Stimulated activated CD8-positive, alpha-beta memory T cell treated with anti-CD3 and anti-CD28 coated beads, Interleukin-12 subunit alpha, Interleukin-12 subunit beta, amount 100 ng/mL, for 24 hours (primary cell): ENCODE measurements at regions not wholly inside any gene's neighbourhood (a gene's known extent, or its start where the extent isn't known, plus 50 kb on each side); places are given as distances from the start of the nearest gene placed in this dataset.
"Not testable (repeated sequence)": the region's sequence is repeated elsewhere in the genome, so short reads cannot be mapped to it uniquely, and the experiment has no call there.

Experiments
- DNase-seq: peaks from one replicate; pipeline ENCODE4 v3.0.0-alpha.2; 2020; ENCODE audit errors: extremely low read depth

DNA sequence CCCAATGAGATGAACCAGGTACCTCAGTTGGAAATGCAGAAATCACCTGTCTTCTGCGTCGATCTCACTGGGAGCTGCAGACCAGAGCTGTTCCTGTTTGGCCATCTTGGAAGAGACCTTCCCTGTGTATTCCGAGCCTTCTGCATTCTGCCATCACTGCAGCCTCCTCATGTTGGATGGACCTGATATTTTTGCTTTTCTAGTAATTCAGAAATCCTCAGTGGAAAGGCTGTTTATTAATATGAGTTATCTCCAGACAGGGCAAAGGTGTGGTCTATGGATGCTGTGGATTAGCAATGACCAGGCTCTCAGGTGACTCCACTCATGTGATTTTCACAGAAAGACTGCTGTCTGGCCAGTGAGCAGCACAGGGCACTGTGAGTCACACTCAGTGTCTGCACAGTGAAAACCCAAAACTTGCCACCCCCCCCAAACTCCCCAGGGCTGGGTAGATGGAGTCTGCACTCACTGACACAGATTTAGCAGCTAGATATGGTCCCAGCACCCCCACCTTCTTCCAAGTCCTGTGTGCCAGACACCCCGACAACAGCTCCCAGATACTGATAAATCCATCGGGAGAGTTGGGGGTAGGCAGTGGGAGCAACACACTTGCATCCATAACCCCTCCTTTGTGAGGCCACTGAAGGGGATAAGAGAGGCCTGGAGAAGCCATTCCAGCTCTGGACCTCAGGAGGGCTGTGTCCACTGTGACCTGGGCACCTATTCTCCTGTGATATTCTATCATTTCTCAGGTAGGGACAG lies 75.2 kb upstream of the TOP3B start:
- DNase-seq: no peak

DNA sequence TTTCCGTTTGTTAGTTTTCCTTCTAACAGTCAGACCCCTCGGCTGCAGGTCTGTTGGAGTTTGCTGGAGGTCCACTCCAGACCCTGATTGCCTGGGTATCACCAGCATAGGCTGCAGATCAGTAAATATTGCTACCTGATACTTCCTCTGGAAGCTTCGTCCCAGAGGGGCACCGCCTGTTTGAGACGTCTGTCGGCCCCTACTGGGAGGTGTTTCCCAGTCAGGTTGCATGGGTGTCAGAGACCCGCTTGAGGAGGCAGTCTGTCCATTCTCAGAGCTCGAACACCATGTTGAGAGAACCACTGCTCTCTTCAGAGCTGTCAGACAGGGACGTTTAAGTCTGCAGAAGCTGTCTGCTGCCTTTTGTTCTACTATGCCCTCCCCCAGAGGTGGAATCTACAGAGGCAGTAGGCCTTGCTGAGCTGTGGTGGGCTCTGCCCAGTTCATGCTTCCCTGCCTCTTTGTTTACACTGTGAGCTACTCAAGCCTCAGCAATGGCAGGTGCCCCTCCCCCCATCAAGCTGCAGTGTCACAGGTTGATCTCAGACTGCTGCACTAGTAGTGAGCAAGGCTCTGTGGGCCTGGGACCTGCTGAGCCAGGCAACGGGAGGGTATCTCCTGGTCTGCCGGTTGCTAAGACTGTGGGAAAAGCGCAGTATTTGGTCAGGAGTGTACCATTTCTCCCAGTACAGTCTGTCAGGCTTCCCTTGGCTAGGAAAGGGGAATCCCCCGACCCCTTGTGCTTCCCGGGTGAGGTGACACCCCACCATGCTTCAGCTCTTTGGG lies 74.4 kb upstream of the TOP3B start:
- DNase-seq: not testable (repeated sequence)

DNA sequence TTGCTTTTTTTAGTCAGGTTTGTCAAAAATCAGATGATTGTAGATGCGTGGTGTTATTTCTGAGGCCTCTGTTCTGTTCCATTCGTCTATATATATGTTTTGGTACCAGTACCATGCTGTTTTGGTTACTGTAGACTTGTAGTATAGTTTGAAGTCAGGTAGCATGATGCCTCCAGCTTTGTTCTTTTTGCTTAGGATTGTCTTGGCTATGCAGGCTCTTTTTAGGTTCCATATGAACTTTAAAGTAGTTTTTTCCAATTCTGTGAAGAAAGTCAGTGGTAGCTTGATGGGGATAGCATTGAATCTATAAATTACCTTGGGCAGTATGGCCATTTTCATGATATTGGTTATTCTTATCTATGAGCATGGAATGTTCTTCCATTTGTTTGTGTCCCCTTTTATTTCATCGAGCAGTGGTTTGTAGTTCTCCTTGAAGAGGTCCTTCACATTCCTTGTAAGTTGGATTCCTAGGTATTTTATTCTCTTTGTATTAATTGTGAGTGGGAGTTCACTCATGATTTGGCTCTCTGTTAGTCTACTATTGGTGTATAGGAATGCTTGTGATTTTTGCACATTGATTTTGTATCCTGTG lies 70.1 kb upstream of the TOP3B start:
- not testable (repeated sequence) for DNase-seq

DNA sequence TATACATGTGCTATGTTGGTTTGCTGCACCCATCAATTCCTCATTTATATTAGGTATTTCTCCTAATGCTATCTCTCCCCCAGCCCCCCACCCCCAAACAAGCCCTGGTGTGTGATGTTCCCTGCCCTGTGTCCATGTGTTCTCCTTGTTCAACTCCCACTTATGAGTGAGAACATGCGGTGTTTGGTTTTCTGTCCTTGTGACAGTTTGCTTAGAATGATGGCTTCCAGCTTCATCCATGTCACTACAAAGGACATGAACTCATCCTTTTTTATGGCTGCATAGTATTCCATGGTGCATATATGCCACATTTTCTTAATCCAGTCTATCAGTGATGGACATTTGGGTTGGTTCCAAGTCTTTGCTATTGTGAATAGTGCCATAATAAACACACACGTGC lies 68.4 kb upstream of the TOP3B start:
- not testable (repeated sequence) for DNase-seq

DNA sequence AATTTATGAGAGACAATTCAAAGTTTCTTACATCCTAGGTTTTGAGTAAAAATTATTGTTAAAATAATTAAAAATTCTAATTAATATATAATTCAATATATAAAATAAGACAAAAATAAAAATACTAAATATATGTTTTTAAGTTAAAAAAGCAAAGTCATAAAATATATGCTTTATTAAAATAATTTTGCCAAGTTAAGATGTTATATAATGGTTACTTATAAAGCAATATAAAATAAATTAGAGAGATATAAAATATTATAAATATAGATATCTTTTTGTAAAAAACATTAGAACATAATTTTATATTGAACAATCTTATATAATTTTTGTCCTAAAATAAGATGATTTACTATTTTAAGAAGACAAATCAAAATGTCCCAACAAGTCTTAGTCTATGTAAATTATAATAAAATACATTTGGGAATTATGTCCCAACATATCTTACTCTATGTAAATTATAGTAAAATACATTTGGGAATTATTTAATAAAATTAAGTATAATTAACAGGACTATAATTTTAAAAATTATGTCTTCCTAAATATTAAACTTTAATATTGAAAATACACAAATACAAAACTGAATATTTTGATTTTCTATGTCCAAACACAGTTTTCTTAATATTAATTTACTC lies 67.7 kb upstream of the TOP3B start:
- no peak for DNase-seq

DNA sequence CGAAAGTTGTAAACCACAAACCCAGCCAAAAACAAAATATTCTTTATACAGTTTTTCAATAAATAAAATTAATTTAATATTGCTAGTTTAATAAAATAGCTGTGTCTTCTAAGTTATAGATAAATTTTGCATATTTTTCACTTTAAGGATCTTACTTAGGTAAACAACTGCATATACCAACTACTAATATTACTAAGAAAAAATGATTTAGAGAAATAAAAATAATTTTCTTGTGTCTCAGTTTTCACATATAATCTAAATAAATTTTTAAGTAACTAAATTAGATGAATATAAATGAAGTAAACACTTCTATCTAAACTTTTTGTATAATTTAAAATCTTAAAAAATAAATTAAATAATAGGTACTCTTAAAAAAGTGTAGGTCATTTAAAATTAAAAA lies 67.1 kb upstream of the TOP3B start:
- no peak for DNase-seq

DNA sequence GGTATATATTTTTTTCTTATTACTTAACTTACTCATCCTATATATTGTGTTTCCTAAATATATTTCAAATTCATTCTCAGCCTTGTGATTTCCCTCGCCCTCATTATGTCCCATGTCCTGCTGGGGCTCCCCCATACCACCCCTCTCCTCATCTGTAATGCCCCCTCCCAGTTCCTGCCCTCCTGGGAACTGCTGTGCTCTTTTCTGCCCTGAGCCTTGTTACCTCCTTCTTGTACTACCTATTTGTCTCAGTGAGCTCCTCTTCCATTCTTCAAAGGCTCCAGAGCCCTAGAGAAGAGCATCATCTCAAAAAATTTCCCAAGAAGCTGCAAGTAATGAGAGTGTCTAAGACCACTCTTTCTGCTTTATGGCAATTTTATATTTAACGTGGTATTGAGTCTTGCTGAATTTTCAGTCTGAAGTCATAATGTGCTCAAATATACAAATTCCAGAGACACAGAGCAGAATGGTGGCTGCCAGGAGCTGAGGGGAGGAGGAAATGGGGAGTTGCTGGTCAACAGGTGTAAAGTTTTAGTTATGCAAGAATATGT lies 66.5 kb upstream of the TOP3B start:
- DNase-seq: no peak

DNA sequence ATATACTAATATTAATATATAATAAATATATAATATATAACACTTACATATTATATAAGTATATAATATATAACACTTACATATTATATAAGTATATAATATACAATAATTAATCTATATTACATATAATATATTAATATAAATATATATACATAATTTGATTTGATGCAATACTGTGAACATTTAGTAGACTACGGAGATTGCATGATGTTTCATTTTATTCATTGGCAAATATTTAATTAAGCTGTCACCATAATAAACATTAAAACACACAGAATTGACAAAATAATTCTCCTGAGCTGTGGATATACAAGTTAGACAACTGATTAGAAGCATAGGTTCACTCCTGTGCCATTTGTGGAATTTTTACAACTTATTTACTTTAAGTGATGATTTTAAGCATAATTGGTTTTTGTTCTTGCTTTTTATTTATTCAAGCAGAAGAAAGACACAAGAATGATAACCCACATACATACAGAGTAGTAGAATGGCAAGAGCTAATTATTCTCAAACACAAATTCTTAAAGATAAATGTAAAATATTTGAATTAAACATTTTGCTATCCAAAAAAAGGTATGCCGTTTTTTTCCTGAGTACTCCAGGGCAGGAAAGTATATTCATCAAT lies 65.8 kb upstream of the TOP3B start:
- DNase-seq: no peak

DNA sequence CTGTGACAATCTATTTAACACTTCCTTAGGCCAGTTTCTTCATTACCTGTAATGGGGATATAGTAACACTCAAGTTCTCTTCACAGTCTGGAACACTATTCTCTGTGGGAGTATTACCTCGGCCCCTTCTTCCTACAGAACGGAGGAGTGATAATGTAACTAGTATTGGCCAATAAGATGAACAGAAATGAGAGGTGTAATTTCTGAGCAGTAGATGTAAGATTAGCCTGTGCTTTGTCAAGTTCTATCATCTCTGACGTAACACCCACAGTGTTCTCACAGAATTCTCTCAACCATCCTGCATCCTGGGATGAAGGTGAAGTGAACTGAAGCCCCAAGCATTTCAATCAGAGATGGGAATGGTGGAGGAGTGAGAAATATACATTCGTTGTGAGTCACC lies 65.2 kb upstream of the TOP3B start:
- DNase-seq: no peak

DNA sequence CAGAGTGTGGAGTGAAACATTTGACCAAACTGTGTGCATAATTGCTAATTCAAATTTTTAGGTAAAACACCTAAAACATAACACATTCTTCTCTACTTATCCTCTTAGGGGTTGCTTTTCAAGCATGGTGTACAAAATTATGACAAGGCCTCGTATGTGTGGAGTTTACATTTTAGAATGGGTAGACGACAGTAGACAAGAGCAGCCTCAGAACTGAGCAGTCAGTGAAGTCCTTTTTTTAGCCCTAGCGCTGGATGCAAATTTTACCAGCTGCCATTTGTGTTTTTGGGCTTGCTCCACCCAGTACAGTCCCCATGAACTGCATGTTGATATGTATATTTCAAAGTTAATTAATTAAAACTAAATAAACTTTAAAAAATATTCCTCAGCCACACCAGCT lies 64.7 kb upstream of the TOP3B start:
- no peak for DNase-seq

DNA sequence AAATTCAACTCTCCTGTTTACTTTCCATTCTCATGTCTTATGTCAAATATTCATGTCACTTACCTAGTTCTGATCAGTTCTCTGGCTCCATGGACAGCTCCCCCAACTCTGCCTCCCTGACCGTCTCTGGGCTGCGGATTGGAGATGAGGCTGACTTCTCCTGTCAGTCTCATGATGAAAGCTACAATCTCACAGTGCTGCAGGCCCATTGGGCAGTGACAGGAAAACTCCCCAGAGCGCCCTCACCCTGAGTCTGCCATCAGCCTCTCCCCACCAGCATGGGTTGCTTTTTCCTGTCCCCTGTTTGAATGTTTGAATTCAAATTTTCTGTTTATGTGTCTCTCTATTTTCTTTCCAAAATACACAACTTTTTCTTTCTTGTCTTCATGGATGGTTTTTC lies 63.8 kb upstream of the TOP3B start:
- DNase-seq: no peak

DNA sequence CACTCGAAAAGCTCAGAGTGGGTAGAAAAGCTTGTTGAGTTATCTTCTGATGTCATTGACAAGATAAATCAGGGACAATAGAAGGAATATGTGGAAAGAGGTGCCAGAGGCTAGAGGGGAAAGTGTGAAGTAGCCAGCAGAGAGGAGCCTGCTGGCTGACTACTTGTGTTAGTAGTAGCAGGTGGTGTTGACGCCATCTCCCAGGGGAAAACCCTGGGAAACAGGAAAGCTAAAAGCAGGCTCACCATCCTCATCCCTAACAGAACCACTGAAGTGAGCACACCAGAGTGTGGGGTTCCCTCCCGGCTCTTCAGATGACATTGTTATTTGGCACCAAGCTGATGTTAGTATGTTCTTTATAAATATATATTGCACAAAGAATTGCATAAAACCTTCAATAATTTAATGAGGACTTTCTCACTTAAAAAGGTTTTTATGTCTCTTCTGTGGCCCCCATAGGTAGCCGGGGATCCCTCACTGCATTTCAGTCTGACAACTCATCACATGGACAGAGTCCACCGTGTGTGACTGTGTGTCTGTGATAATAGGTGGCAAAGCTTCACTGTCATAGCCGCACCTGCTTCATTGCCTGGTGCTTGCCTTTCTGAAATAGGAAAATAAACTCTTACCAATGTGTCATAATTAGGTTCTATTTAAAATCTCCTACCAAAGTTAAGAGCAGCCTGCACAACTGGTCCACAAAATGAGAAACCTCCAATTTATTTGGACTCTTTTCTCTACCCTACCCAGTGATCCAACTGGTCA lies 63.2 kb upstream of the TOP3B start:
- no peak for DNase-seq

DNA sequence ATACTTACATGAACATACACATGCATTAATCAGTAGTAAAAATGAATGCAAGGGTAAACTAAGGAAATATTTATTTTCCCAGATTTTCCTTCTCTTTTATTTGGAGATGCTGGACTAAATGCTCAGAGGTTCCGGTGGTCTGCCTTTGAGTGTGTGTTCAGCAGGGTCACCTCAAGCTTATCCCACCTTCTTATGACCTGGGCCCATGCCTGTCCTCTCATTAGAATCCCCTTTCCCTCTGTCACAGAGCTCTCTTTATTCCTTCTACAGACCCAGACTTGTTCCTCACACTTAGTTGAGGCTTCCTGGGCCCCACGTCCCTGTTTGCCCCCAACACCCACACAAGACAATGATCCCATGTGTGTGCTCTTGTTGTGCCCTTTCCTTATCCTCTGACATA lies 61.6 kb upstream of the TOP3B start:
- DNase-seq: no peak

DNA sequence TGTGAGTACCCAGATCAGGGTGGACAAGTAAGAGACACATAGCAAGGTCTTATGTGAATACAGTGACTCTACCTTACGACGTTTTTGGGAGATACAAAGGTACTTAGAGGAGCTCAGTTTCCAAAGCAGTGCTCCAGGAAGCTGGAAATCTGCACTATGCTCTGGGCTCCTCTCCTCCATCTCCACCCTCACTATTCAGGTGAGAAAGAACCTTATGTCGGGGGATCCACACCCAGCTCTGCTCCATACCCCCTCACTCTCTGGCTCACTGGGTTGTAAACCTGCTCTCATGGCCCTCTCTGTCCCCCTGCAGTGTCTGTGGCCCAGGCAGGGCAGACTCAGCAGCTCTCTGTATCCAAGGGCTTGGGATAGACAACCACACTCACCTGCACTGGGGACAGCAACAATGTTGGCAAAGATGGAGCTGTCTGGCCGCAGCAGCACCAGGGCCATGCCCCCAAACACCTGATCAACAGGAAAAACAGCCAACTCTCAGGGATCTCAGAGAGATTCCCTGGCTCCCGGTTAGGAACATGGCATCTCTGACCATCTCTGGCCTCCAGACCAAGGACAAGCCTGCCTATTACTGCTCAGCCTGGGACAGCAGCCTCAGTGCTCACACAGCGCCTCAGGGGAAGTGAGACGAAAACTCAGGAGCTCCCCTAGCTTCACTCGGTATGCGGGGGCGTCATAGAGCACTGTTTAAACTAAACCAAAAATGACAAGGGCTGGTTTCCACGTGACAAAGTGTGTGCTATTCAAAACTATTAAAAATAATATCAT lies 60.9 kb upstream of the TOP3B start:
- no peak for DNase-seq

DNA sequence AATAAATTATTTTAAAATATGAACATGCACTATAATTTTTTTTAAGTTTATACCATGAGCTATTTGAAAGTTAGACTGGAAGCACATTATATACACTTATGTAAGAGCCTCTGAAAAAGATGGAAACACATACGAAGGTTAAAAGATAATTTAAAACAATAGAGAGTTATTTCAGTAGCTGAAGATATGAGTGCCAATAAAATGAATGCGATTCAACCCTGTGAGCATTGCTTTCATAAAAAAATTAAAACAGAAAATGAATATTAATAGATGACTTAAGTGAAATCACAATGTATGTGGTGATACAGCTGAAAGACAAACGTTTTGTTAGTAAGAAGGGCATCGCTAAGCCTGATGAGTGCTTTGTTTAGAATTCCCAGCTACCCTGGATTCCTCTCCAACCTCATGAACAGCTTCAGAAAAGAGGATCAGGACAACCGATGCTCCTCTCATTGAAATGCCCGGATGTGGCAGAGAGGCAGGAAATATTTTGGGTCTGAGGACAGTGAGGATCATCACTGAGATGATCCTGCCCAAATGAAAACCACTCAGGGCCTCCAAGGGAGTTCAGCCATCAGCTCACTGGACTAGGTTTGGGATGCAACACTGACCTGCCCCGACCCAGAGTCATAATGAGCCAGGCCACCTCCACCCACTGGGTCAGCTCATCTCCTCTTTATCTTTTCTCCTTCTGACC lies 60.2 kb upstream of the TOP3B start:
- no peak for DNase-seq

DNA sequence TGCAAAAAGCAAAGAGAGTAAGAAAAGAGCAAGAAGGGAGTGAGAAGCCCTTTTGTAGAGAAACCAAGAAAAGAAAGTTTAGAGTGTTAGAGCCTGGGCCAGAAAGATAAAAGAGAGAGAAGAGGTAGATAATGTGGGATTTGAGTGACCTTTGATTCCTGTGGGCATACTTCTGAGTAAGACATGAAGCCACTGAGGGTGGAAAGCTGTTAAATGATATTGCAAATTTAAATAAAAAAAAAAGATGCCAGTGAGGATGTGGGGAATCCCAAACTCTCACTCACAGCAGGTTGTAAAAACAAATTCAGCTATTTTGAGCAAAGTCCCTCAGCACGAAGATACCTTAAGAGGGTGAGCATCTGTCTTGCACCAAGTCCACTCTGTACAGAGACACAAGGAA lies 59.4 kb upstream of the TOP3B start:
- no peak for DNase-seq

DNA sequence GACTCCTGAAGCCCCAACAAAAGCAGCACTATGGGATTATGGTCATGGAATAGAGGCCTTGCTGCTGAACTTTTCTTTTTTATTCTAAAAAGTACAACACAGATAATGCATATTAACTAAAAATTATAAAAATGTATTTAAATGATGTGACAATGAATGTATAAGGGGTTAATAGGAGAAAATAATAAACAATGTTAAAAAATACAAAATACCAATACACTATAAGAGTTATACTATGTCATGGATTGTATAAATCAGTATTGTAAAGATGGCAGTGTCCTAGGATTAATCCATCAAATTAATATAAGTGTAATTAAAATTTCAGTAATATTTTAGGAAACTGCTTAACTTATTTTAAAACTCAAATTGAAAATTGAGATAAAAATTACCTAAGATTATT lies 58.3 kb upstream of the TOP3B start:
- no peak for DNase-seq

DNA sequence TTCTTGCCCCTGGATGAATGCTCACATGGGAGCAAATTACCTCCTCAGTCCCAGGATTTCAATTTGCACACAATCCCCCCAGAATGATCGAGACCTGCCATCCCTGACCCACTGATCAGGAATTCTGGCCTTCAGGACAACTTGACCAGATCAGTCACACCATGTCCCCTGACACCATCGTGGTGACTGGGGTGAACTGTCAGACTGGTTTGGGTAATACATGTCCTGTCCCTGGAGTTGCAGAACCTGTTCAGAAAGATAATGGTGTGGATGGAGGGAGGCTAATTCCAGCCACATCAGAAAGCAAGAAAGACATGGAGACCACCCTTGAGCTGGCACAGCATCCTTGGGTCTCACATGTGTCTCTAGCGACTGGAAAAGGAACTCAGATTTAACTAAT lies 57.9 kb upstream of the TOP3B start:
- no peak for DNase-seq

DNA sequence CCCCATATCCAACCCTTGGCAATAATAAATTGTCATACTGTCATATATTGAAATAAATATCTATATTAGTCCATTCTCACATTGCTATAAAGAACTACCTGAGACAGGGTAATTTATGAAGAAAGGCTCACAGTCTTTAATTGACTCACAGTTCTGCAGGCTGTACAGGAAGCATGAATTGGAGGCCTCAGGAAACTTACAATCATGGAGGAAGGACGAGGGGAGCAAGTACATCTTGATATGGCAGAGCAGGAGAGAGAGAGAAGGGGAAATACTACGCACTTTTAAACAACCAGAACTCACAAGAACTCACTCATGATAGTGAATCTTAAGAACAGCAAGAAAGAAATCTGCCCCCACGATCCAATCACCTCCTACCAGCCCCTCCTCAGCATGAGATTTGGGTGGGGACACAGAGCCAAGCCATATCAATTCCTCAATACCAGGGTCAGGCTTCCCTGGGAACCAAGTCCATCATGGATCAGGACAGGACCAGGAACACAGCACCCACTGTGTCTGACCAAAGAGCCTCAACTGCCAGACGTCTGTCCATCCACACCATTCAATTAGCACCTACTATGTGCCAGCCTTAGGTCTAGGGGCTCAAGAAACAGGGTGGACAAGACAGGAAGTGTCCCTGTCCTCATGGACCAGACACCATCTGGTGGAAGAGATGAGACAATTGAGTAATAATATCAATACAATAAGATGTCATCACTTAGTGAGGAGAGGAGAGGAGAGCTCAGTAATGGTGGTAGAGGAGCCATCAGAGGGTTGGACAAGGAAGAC lies 56.9 kb upstream of the TOP3B start:
- DNase-seq: no peak
